ENCODE measurements at regions not wholly inside any gene's neighbourhood (a gene's known extent, or its start where the extent isn't known, plus 50 kb on each side); places are given as distances from the start of the nearest gene placed in this dataset.

GRCh38 chr12:84161296-84161695 is 751.3 kb downstream of the SLC6A15 start:
- TF ChIP-seq POLR2A (IDR thresholded peaks at IDR 0.05; ENCODE audit: low read depth, low read length) (no peak), FOS (IDR thresholded peaks at IDR 0.05; ENCODE audit: low read depth, low read length) (no peak), BHLHE40 (IDR thresholded peaks at IDR 0.05; ENCODE audit: low read depth, low read length) (no peak)
- TF ChIP-seq, protein P1, sequence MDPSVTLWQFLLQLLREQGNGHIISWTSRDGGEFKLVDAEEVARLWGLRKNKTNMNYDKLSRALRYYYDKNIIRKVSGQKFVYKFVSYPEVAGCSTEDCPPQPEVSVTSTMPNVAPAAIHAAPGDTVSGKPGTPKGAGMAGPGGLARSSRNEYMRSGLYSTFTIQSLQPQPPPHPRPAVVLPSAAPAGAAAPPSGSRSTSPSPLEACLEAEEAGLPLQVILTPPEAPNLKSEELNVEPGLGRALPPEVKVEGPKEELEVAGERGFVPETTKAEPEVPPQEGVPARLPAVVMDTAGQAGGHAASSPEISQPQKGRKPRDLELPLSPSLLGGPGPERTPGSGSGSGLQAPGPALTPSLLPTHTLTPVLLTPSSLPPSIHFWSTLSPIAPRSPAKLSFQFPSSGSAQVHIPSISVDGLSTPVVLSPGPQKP (IDR thresholded peaks at IDR 0.05; ENCODE audit: borderline replicate concordance, low read depth, low read length): no peak
- Histone ChIP-seq H3K14ac (replicated peaks; ENCODE audit: low read depth, low read length) (no peak overlapping the region), H4K5ac (ENCODE audit: low read depth, low read length) (no peak overlapping the region), H3K27me3 (ENCODE audit: control insufficient read depth, insufficient read depth, low read length) (no peaks in the 10 kb centered on the region), H2BK120ac (ENCODE audit: low read depth, low read length) (0 out of 2 replicates have a peak overlapping the region, but pooled peaks have one; percentile 0), H3K9me1 (ENCODE audit: insufficient read depth, low read length) (no peaks in the 10 kb centered on the region), H3K4me2 (ENCODE audit: low read depth, low read length) (no peak overlapping the region), H3K79me1 (ENCODE audit: low read depth in 1 of 2, low read length in 2 of 2) (no peaks in the 10 kb centered on the region), H3K4me1 (ENCODE audit: control insufficient read depth, insufficient read depth, low read length) (no peaks in the 10 kb centered on the region), H3K36me3 (ENCODE audit: control insufficient read depth, insufficient read depth, low read length) (no peaks in the 10 kb centered on the region), H2AFZ (replicated peaks; ENCODE audit: low read length, poor library complexity) (no peak overlapping the region), H3K4me3 (ENCODE audit: insufficient read depth, low read depth, low read length) (no peak overlapping the region), H4K91ac (ENCODE audit: insufficient read depth, low read depth, low read length) (no peak overlapping the region), H3K18ac (ENCODE audit: low read depth, low read length) (peak overlapping the region; percentile 13; the same call in 1 of the 2 replicates), H3K56ac (ENCODE audit: extremely low read depth, insufficient read depth, low read length) (no peak overlapping the region), H2AK5ac (ENCODE audit: low read depth, low read length) (no peak overlapping the region), H2BK15ac (ENCODE audit: low read depth, low read length) (no peak overlapping the region), H3K9me3 (ENCODE audit: control insufficient read depth, insufficient read depth, low read length) (no peaks in the 10 kb centered on the region), H3K4ac (ENCODE audit: low read depth, low read length) (no peak overlapping the region), H2BK20ac (ENCODE audit: low read depth, low read length) (peak overlapping the region; percentile 67; the same call in 1 of the 2 replicates), H4K20me1 (ENCODE audit: insufficient read depth, low read length) (no peaks in the 10 kb centered on the region), H2AK9ac (replicated peaks; ENCODE audit: low read depth, low read length, poor library complexity) (no peak overlapping the region), H4K8ac (ENCODE audit: low read depth in 2 of 2, low read length in 2 of 2) (no peak overlapping the region), H3K9ac (ENCODE audit: low read depth, low read length) (no peak overlapping the region), H3K23ac (ENCODE audit: low read depth, low read length) (no peak overlapping the region), H3K27ac (ENCODE audit: insufficient read depth, low read length) (no peak overlapping the region), H2BK5ac (ENCODE audit: low read depth, low read length, poor library complexity, severe bottlenecking) (no peak overlapping the region)
- ChIA-PET CTCF (no interaction called here), POLR2A (ENCODE audit: unreplicated experiment) (no interaction called here)
- ATAC-seq (ENCODE audit: low read depth) (no peak), DNase-seq (no peak)
- intact Hi-C loops (cut with micrococcal nuclease) (no loop called here), dilution Hi-C loops (cut with HindIII; ENCODE audit: low sequenced_read_pairs, unreplicated experiment) (no loop called here), in situ Hi-C loops (cut with MboI; ENCODE audit: low sequenced_read_pairs) (no loop called here)
- WGBS, 2 experiments (ENCODE audit: extremely low coverage in 2 of 2, insufficient read length in 1 of 2): no CpG with 5 or more reads among the region's 2 CpGs
- no TSS peak for BruUV-seq (replicated peaks)

Data from IMR-90 (cell line).